Heart left ventricle (tissue), 13 donors: ENCODE measurements at regions not wholly inside any gene's neighbourhood (a gene's known extent, or its start where the extent isn't known, plus 50 kb on each side); places are given as distances from the start of the nearest gene placed in this dataset.

Experiments used
- POLR2A ChIP-seq, 2 donors: fragments of 450-650 bp; IDR thresholded peaks; one replicate each; pipeline ENCODE4 v1.6.1; 2017; ENCODE audit warnings: antibody characterized with exemption in 2 of 2, mild to moderate bottlenecking in 2 of 2, moderate library complexity in 2 of 2
- TF ChIP-seq, protein P1 (sequence below), 12 donors: fragments of 200-600 bp; sonication (generic) in 4 of 12; IDR thresholded peaks; one replicate each; pipeline versions ENCODE4 v1.5.0 to v1.8.0; 2018 to 2022; ENCODE audit warnings: antibody characterized with exemption in 12 of 12, mild to moderate bottlenecking in 5 of 12
- donor health status: ischemic (EF 13 %, LVEDD 7.1; RV severe dilation, severe dysfunction).
- donor health status: DM: no; HTN: yes; CAD: no.
- donor health status: DM: no; HTN: no; CAD: no.
- donor health status: ischemic (EF 25% LVEDD 6.9; RV normal size, moderate dysfunction).
- donor health status: ischemic (EF 25% LVEDD 5.7; RV mildly dilated, moderate dysfunction).
- donor health status: ischemic (EF 35%, LVEDD 5.7; RV mildly dilated, moderate dysfunction).
- donor health status: nonischemic (EF 11% LVEDD 7.7; RV severe dilation, severe dysfunction).
- donor health status: DM: yes; HTN: yes; CAD: no.
- donor health status: PGD.
- donor health status: ischemic (EF 29% LVEDD 5.4; RV normal size, mild dysfunction).
- donor health status: nonischemic (EF 23%, LVEDD 6.1; RV moderate dilation, normal function).

DNA sequence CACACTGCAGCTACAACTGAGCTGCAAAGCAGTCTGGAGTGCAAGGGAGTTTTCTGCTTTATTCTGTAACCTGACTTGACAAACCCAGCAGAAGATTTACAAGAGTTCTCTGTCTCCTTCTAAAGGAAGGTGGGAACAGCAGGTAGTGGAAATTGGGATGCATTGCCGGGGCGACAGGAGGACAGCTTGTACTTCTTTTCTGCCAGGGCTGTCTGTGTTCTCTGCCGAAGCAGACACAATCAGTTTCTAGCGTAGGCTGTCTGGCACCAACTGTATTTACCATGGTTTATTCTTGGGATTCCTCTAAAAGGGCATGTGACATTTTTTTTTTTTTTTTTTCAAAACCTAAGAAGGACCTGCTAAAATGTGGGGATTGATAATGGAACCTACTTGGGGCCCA is 190.8 kb upstream of the GK2 start:
- TF ChIP-seq, protein P1, sequence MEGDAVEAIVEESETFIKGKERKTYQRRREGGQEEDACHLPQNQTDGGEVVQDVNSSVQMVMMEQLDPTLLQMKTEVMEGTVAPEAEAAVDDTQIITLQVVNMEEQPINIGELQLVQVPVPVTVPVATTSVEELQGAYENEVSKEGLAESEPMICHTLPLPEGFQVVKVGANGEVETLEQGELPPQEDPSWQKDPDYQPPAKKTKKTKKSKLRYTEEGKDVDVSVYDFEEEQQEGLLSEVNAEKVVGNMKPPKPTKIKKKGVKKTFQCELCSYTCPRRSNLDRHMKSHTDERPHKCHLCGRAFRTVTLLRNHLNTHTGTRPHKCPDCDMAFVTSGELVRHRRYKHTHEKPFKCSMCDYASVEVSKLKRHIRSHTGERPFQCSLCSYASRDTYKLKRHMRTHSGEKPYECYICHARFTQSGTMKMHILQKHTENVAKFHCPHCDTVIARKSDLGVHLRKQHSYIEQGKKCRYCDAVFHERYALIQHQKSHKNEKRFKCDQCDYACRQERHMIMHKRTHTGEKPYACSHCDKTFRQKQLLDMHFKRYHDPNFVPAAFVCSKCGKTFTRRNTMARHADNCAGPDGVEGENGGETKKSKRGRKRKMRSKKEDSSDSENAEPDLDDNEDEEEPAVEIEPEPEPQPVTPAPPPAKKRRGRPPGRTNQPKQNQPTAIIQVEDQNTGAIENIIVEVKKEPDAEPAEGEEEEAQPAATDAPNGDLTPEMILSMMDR (IDR thresholded peaks at IDR 0.05), result no peak
- no peak for TF ChIP-seq POLR2A (IDR thresholded peaks at IDR 0.05)
